ENCODE measurements at regions not wholly inside any gene's neighbourhood (a gene's known extent, or its start where the extent isn't known, plus 50 kb on each side); places are given as distances from the start of the nearest gene placed in this dataset.
"Not testable (repeated sequence)": the region's sequence is repeated elsewhere in the genome, so short reads cannot be mapped to it uniquely, and the experiment has no call there.

GRCh38 chr4:9691238-9692065, 90.0 kb upstream of the DRD5 start:
- H3K36me3 ChIP-seq (ENCODE audit: control insufficient read depth in 2 of 2, insufficient read depth in 2 of 2, low read length in 1 of 2), result no peaks in the 10 kb centered on the region
- no peak overlapping the region for H3K9ac ChIP-seq (ENCODE audit: control insufficient read depth, insufficient read depth, low read length)
- ChIA-PET CTCF (interaction anchor here (1.4 kb wide), 1 partner anchor 13 kb away, joined by 3 read pairs; no protein-coding TSS in a partner anchor), SMC1A (ENCODE audit: uncharacterized antibody, unreplicated experiment) (no interaction called here), RAD21 (ENCODE audit: unreplicated experiment) (no interaction called here), POLR2A (no interaction called here)
- WGBS (ENCODE audit: insufficient coverage, insufficient replicate concordance, low lambda C conversion rate, missing lambda C conversion rate), result 7% methylated on average over 23 of the region's 56 CpGs
- no peaks in the 10 kb centered on the region for H3K79me2 ChIP-seq (ENCODE audit: control insufficient read depth, insufficient read depth, low read length)
- in situ Hi-C loops (cut with MboI) (loop anchor here (10.0 kb wide), 1 partner anchor 323 kb away; no protein-coding TSS in a partner anchor), intact Hi-C loops (cut with micrococcal nuclease; ENCODE audit: unreplicated experiment) (no loop called here)
- BruUV-seq (replicated peaks), result no TSS peak
- no peaks in the 10 kb centered on the region; a peak in 1 of 4 replicates for H3K27me3 ChIP-seq (replicated peaks in 1 of 2; ENCODE audit: control insufficient read depth in 2 of 2, insufficient read depth in 2 of 2, low read length in 1 of 2)
- H3K27ac ChIP-seq (ENCODE audit: control insufficient read depth, insufficient read depth), result no peak overlapping the region
- H3K4me1 ChIP-seq (ENCODE audit: control insufficient read depth, insufficient read depth, low read length), result no peaks in the 10 kb centered on the region
- no peaks in the 10 kb centered on the region for H4K20me1 ChIP-seq (ENCODE audit: control insufficient read depth, insufficient read depth)
- ATAC-seq (peak; percentile 100), DNase-seq (ENCODE audit: low read depth, low spot score) (peak; percentile 25), FAIRE-seq (no peak)
- no peak overlapping the region for H3K4me3 ChIP-seq
- peak overlapping the region; percentile 22; the same call in 1 of the 2 replicates for H3K4me2 ChIP-seq (ENCODE audit: control insufficient read depth, insufficient read depth)
- TF ChIP-seq PKNOX1 (IDR thresholded peaks at IDR 0.05) (no peak), USF1 (IDR thresholded peaks at IDR 0.05; ENCODE audit: borderline replicate concordance, extremely low read length, insufficient read depth, low read depth, low read length) (peak; percentile 4)
- no peaks in the 10 kb centered on the region for H3K9me3 ChIP-seq (replicated peaks; ENCODE audit: control insufficient read depth, insufficient read depth, low read length)
- H2AFZ ChIP-seq (ENCODE audit: control insufficient read depth, low read depth, low read length), result peak overlapping the region; percentile 45

- H3K36me3 ChIP-seq (ENCODE audit: control insufficient read depth in 2 of 2, insufficient read depth in 2 of 2, low read length in 1 of 2); H3K4me1 ChIP-seq (ENCODE audit: control insufficient read depth, insufficient read depth, low read length); H3K9ac ChIP-seq (ENCODE audit: control insufficient read depth, insufficient read depth, low read length); H3K4me2 ChIP-seq (ENCODE audit: control insufficient read depth, insufficient read depth); H3K27ac ChIP-seq (ENCODE audit: control insufficient read depth, insufficient read depth); H3K4me3 ChIP-seq; DNase-seq (ENCODE audit: low read depth, low spot score); H2AFZ ChIP-seq (ENCODE audit: control insufficient read depth, low read depth, low read length); RAD21 ChIA-PET (ENCODE audit: unreplicated experiment); BruUV-seq (replicated peaks); H3K9me3 ChIP-seq (replicated peaks; ENCODE audit: control insufficient read depth, insufficient read depth, low read length); POLR2A ChIA-PET; intact Hi-C loops (cut with micrococcal nuclease; ENCODE audit: unreplicated experiment); H4K20me1 ChIP-seq (ENCODE audit: control insufficient read depth, insufficient read depth); H3K79me2 ChIP-seq (ENCODE audit: control insufficient read depth, insufficient read depth, low read length); H3K27me3 ChIP-seq (replicated peaks in 1 of 2; ENCODE audit: control insufficient read depth in 2 of 2, insufficient read depth in 2 of 2, low read length in 1 of 2); FAIRE-seq; SMC1A ChIA-PET (ENCODE audit: uncharacterized antibody, unreplicated experiment); ATAC-seq: not testable (repeated sequence)
- WGBS (ENCODE audit: insufficient coverage, insufficient replicate concordance, low lambda C conversion rate, missing lambda C conversion rate), result 47% methylated on average over 5 of the region's 5 CpGs
- CTCF ChIA-PET, result interaction anchor here (1.7 kb wide), 1 partner anchor 11 kb away, joined by 6 read pairs; no protein-coding TSS in a partner anchor
- in situ Hi-C loops (cut with MboI), result loop anchor here (10.0 kb wide), 1 partner anchor 322 kb away; no protein-coding TSS in a partner anchor
These were observed 88.5 kb upstream of the DRD5 start for GRCh38 chr4:9692791-9693491.

GRCh38 chr4:9694403-9694802, 87.0 kb upstream of the DRD5 start:
- DNase-seq (ENCODE audit: low read depth, low spot score); SMC1A ChIA-PET (ENCODE audit: uncharacterized antibody, unreplicated experiment); BruUV-seq (replicated peaks); H3K9ac ChIP-seq (ENCODE audit: control insufficient read depth, insufficient read depth, low read length); FAIRE-seq; H3K36me3 ChIP-seq (ENCODE audit: control insufficient read depth in 2 of 2, insufficient read depth in 2 of 2, low read length in 1 of 2); H3K27me3 ChIP-seq (replicated peaks in 1 of 2; ENCODE audit: control insufficient read depth in 2 of 2, insufficient read depth in 2 of 2, low read length in 1 of 2); H4K20me1 ChIP-seq (ENCODE audit: control insufficient read depth, insufficient read depth); H3K9me3 ChIP-seq (replicated peaks; ENCODE audit: control insufficient read depth, insufficient read depth, low read length); H3K27ac ChIP-seq (ENCODE audit: control insufficient read depth, insufficient read depth); H3K79me2 ChIP-seq (ENCODE audit: control insufficient read depth, insufficient read depth, low read length); ATAC-seq; H3K4me3 ChIP-seq; H3K4me2 ChIP-seq (ENCODE audit: control insufficient read depth, insufficient read depth); POLR2A ChIA-PET; intact Hi-C loops (cut with micrococcal nuclease; ENCODE audit: unreplicated experiment); RAD21 ChIA-PET (ENCODE audit: unreplicated experiment); H2AFZ ChIP-seq (ENCODE audit: control insufficient read depth, low read depth, low read length); H3K4me1 ChIP-seq (ENCODE audit: control insufficient read depth, insufficient read depth, low read length): not testable (repeated sequence)
- 42% methylated on average over 7 of the region's 7 CpGs for WGBS (ENCODE audit: insufficient coverage, insufficient replicate concordance, low lambda C conversion rate, missing lambda C conversion rate)
- CTCF ChIA-PET, result interaction anchor here (1.1 kb wide), 1 partner anchor 321 kb away, joined by 3 read pairs; no protein-coding TSS in a partner anchor
- in situ Hi-C loops (cut with MboI), result loop anchor here (10.0 kb wide), 1 partner anchor 320 kb away; no protein-coding TSS in a partner anchor
